Transverse colon (tissue), 3 donors: ENCODE measurements at regions not wholly inside any gene's neighbourhood (a gene's known extent, or its start where the extent isn't known, plus 50 kb on each side); places are given as distances from the start of the nearest gene placed in this dataset.

Experiments
- CTCF ChIP-seq, 5 experiments: fragments of 200-600 bp in 3 of 5; fragments of 450-650 bp in 2 of 5; sonication (generic) in 3 of 5; IDR thresholded peaks; 1 replicate in 2 of 5; 2 replicates in 3 of 5; pipeline ENCODE4 v1.5.1; 2016 to 2017; ENCODE audit warnings: antibody characterized with exemption in 5 of 5, inconsistent platforms in 3 of 5, mild to moderate bottlenecking in 2 of 5, moderate library complexity in 1 of 5
- EP300 ChIP-seq: sonication (generic); formaldehyde crosslinking; IDR thresholded peaks from one replicate; pipeline ENCODE4 v1.6.1; 2017; ENCODE audit warnings: antibody characterized with exemption, low read depth
- POLR2A ChIP-seq: fragments of 450-650 bp; IDR thresholded peaks from one replicate; pipeline ENCODE4 v1.6.1; 2016; ENCODE audit warnings: antibody characterized with exemption, mild to moderate bottlenecking, moderate library complexity

DNA sequence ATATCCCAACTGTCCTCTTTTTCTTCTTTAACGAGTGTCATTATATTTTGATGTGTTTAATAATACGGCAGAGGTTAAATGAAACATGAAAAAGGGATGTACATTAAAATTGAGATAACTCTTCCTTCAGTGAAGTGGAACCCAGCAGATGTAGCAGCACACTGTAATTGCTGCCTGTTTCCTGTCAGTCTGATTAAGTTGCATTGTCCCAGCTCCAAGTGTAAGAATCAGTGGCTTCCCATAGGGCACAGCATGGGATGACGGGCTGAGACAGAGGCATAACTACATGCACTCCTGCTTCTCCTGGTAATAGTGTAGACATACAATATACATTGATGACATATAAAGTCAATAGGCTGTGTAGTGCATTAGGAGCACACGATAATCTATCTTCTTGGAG lies 175.8 kb upstream of the TCF4 start:
- TF ChIP-seq CTCF (IDR thresholded peaks at IDR 0.05) (no peak), EP300 (no peak), POLR2A (no peak)
